ENCODE measurements at regions not wholly inside any gene's neighbourhood (a gene's known extent, or its start where the extent isn't known, plus 50 kb on each side); places are given as distances from the start of the nearest gene placed in this dataset.

DNA sequence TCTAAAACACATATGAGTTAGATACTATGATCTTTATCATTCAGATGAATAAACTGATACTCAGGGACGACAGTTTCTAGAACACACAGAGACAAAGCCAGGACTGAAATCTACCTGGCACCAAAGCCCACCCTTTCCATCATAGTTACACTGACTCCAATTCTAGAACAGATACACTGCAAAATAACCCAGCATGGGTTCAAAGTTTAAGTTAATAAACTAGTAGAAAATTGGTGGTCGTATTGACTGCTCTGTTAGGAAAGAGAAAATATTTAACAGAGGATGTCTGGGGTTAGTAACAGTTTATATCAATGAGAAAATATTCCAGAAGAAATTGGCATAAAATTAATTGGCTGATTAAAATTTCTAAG lies 60.8 kb upstream of the BCL9 start:
- Histone ChIP-seq H3K36me3 (ENCODE audit: control insufficient read depth in 5 of 5, insufficient read depth in 5 of 5, low read length in 5 of 5) (no peaks in the 10 kb centered on the region), H3K27me3 (ENCODE audit: control insufficient read depth in 5 of 5, insufficient read depth in 4 of 5, low read length in 5 of 5) (no peaks in the 10 kb centered on the region), H3K4me1 (ENCODE audit: control insufficient read depth in 5 of 5, insufficient read depth in 5 of 5, low read length in 5 of 5) (no peaks in the 10 kb centered on the region), H3K9ac (ENCODE audit: low read length in 5 of 5) (no peak overlapping the region), H3K4me3 (ENCODE audit: low read depth in 1 of 5, low read length in 5 of 5) (no peak overlapping the region), H3K9me3 (ENCODE audit: control insufficient read depth in 5 of 5, low read length in 5 of 5) (no peaks in the 10 kb centered on the region), H3K27ac (ENCODE audit: low read depth, low read length) (no peak overlapping the region)

DNA sequence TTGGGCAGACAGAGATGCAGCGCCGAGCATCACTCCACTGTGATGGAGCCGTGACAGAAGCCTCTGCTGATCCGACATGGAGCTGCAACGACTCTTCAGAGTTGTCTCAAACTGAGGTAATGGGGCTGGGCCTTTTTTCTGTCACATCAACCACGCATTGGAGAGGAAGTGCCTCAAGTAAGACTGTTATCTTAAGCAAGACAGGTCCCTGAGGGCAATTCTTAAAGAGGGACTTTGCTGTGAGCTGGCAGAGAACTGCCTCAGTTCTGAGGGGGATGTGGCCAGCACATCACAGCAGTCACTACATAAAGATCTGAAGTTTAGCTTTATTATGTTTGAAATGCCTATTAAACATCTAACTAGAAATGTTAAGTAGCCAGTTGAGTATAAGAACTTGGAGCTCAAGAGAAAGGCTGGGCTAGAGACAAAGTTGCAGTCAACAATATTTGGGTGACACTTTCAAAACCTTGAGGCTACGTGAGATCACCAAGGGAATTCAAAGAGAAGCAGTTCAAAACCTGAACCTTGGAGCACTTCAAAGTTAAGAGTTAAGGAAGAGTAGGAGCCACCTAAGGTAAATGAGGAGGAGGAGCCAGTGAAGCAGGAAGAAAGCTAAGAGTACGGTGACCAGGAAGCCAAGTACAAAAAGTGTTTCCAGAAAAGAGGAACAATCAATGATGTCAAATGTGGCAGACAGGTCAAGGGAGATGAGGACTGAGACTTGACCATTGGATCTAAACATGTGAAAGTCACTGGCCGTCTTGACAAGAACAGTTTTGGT lies 54.2 kb upstream of the BCL9 start:
- H3K27me3 ChIP-seq (ENCODE audit: control insufficient read depth in 5 of 5, insufficient read depth in 4 of 5, low read length in 5 of 5): no peaks in the 10 kb centered on the region
- H3K27ac ChIP-seq (ENCODE audit: low read depth, low read length): no peak overlapping the region
- no peaks in the 10 kb centered on the region for H3K4me1 ChIP-seq (ENCODE audit: control insufficient read depth in 5 of 5, insufficient read depth in 5 of 5, low read length in 5 of 5)
- no peak overlapping the region for H3K9ac ChIP-seq (ENCODE audit: low read length in 5 of 5)
- H3K36me3 ChIP-seq (ENCODE audit: control insufficient read depth in 5 of 5, insufficient read depth in 5 of 5, low read length in 5 of 5): no peaks in the 10 kb centered on the region
- H3K4me3 ChIP-seq (ENCODE audit: low read depth in 1 of 5, low read length in 5 of 5): no peak overlapping the region
- no peaks in the 10 kb centered on the region for H3K9me3 ChIP-seq (ENCODE audit: control insufficient read depth in 5 of 5, low read length in 5 of 5)

DNA sequence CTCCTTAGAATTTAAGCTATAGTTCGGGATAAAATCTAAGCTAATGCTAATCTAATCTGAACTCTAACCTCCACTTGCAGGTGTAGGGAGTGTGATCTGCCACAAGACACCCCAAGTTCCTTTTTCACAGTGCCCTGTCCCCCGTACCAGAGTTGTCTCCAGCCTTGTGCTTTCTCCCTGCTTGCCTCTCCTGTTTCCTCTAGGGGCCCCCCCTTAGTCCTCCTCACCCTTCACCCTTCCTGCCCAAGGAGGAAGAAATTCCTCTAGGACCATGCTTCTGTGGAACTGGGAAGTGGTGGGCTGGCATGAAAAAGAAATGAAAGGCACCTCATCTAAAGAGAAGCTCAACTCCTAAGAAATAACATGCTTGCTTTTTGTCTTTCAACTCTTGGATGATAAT lies 50.2 kb upstream of the BCL9 start:
- Histone ChIP-seq H3K27me3 (ENCODE audit: control insufficient read depth in 5 of 5, insufficient read depth in 4 of 5, low read length in 5 of 5) (no peaks in the 10 kb centered on the region), H3K9ac (ENCODE audit: low read length in 5 of 5) (peak overlapping the region in 1 of 5 donors; percentile 10), H3K4me1 (ENCODE audit: control insufficient read depth in 5 of 5, insufficient read depth in 5 of 5, low read length in 5 of 5) (peaks cover 0 to 11% (median 0%) of the 10 kb centered on the region in 5 donors), H3K36me3 (ENCODE audit: control insufficient read depth in 5 of 5, insufficient read depth in 5 of 5, low read length in 5 of 5) (no peaks in the 10 kb centered on the region), H3K27ac (ENCODE audit: low read depth, low read length) (no peak overlapping the region), H3K9me3 (ENCODE audit: control insufficient read depth in 5 of 5, low read length in 5 of 5) (no peaks in the 10 kb centered on the region), H3K4me3 (ENCODE audit: low read depth in 1 of 5, low read length in 5 of 5) (no peak overlapping the region)
